SK-N-SH (cell line): ENCODE measurements at regions not wholly inside any gene's neighbourhood (a gene's known extent, or its start where the extent isn't known, plus 50 kb on each side); places are given as distances from the start of the nearest gene placed in this dataset.

Source experiments
- CTCF ChIA-PET: fragments of 300-600, 350-600 bp; formaldehyde crosslinking; extraction: SDS; loops from one replicate; lab custom pipeline; 2021; lab: Yijun Ruan, JAX
- POLR2A ChIA-PET: fragments of 350-600 bp; sonication (Branson Sonifier 250); formaldehyde crosslinking; extraction: SDS; loops from one replicate; lab custom pipeline; 2020; ENCODE audit warnings: antibody characterized with exemption, inconsistent platforms; lab: Yijun Ruan, JAX
- DNase-seq: peaks from one replicate; pipeline ENCODE4 v3.0.0; 2012
- H2AFZ ChIP-seq: fragments of 200-600 bp; sonication (generic); 2 replicates; pipeline ENCODE4 v1.8.1; 2016; ENCODE audit warnings: antibody characterized with exemption, mild to moderate bottlenecking, low read depth
- H3F3A ChIP-seq: fragments of 200-600 bp; sonication (generic); replicated peaks from 2 replicates; pipeline ENCODE3; 2016; ENCODE audit warnings: antibody characterized with exemption, mild to moderate bottlenecking; ENCODE audit not compliant: insufficient read depth
- H3K27ac ChIP-seq, 2 experiments: fragments of 200-500 bp in 1 of 2; fragments of 200-600 bp in 1 of 2; sonication (Bioruptor generic) in 1 of 2; sonication (generic), shearing (Covaris generic) in 1 of 2; 2 replicates each; pipeline versions ENCODE4 v1.5.1 to v1.6.1; 2014 to 2016; ENCODE audit warnings: low read depth in 2 of 2, inconsistent platforms in 1 of 2, low read length in 1 of 2, mild to moderate bottlenecking in 1 of 2, mixed read lengths in 1 of 2
- H3K27me3 ChIP-seq: fragments of 200-600 bp; sonication (generic), shearing (Covaris generic); 2 replicates; pipeline ENCODE4 v1.6.1; 2016; ENCODE audit warnings: mixed run types; ENCODE audit not compliant: insufficient read depth
- H3K36me3 ChIP-seq, 2 experiments: fragments of 200-500 bp in 1 of 2; fragments of 200-600 bp in 1 of 2; sonication (Bioruptor generic) in 1 of 2; sonication (generic) in 1 of 2; replicated peaks in 1 of 2; 2 replicates each; pipeline versions ENCODE3 to v1.5.1; 2014 to 2016; ENCODE audit warnings: low read length in 1 of 2, mild to moderate bottlenecking in 1 of 2; ENCODE audit not compliant: insufficient read depth in 2 of 2, control insufficient read depth in 1 of 2
- H3K4me1 ChIP-seq, 2 experiments: fragments of 200-500 bp in 1 of 2; fragments of 200-600 bp in 1 of 2; sonication (Bioruptor generic) in 1 of 2; sonication (generic), shearing (Covaris generic) in 1 of 2; 2 replicates each; pipeline versions ENCODE4 v1.5.1 to v1.6.1; 2014 to 2016; ENCODE audit warnings: low read depth in 1 of 2, low read length in 1 of 2, mixed run types in 1 of 2; ENCODE audit not compliant: insufficient read depth in 2 of 2, control insufficient read depth in 1 of 2
- H3K4me2 ChIP-seq: fragments of 200-600 bp; sonication (generic), shearing (Covaris generic); 2 replicates; pipeline ENCODE4 v1.6.1; 2017; ENCODE audit warnings: mixed run types
- H3K4me3 ChIP-seq, 2 experiments: fragments of 200-500 bp in 1 of 2; fragments of 200-600 bp in 1 of 2; sonication (Bioruptor generic) in 1 of 2; sonication (generic), shearing (Covaris generic) in 1 of 2; 2 replicates each; pipeline versions ENCODE4 v1.5.1 to v1.8.1; 2014 to 2016; ENCODE audit warnings: low read depth in 2 of 2, inconsistent platforms in 1 of 2, low read length in 1 of 2, mild to moderate bottlenecking in 1 of 2, mixed read lengths in 1 of 2, moderate library complexity in 1 of 2
- H3K79me2 ChIP-seq: fragments of 200-600 bp; sonication (generic); 2 replicates; pipeline ENCODE4 v1.8.1; 2017; ENCODE audit warnings: mild to moderate bottlenecking; ENCODE audit not compliant: insufficient read depth
- H3K9ac ChIP-seq: fragments of 200-600 bp; sonication (generic); 2 replicates; pipeline ENCODE4 v1.6.1; 2017; ENCODE audit warnings: mixed run types
- H3K9me2 ChIP-seq: fragments of 200-600 bp; sonication (generic); 2 replicates; pipeline ENCODE4 v1.6.1; 2017; ENCODE audit warnings: mixed run types
- H3K9me3 ChIP-seq: fragments of 200-600 bp; sonication (generic); 2 replicates; pipeline ENCODE4 v1.6.1; 2017; ENCODE audit warnings: mixed run types, mild to moderate bottlenecking, moderate library complexity
- H4K20me1 ChIP-seq: fragments of 200-600 bp; sonication (generic); 2 replicates; pipeline ENCODE4 v1.6.1; 2017; ENCODE audit warnings: mild to moderate bottlenecking, mixed run types; ENCODE audit not compliant: insufficient read depth
- CTCF ChIP-seq: fragments of 200-600 bp; sonication (generic); IDR thresholded peaks from 2 replicates; pipeline ENCODE4 v1.6.1; 2017; ENCODE audit warnings: antibody characterized with exemption, mild to moderate bottlenecking, moderate library complexity
- ELF1 ChIP-seq: IDR thresholded peaks from 2 replicates; pipeline ENCODE4 v1.4.0; 2012
- EP300 ChIP-seq, 2 experiments: IDR thresholded peaks; 2 replicates each; pipeline versions ENCODE4 v1.4.0 to v1.6.1; 2012; ENCODE audit warnings: borderline replicate concordance in 1 of 2, low read depth in 1 of 2, low read length in 1 of 2
- EZH2phosphoT487 ChIP-seq: fragments of 200-600 bp; sonication (generic); IDR thresholded peaks from 2 replicates; pipeline ENCODE4 v1.6.1; 2017; ENCODE audit warnings: low read depth, mixed run types, mild to moderate bottlenecking, antibody characterized with exemption, moderate library complexity, borderline replicate concordance
- FOSL2 ChIP-seq: IDR thresholded peaks from 2 replicates; pipeline ENCODE4 v1.4.0; 2012; ENCODE audit warnings: low read depth, mild to moderate bottlenecking, moderate library complexity, borderline replicate concordance
- FOXM1 ChIP-seq: IDR thresholded peaks from 2 replicates; pipeline ENCODE4 v1.4.0; 2012; ENCODE audit warnings: low read depth, mild to moderate bottlenecking
- GABPA ChIP-seq: IDR thresholded peaks from 2 replicates; pipeline ENCODE4 v1.4.0; 2012; ENCODE audit warnings: low read depth, mild to moderate bottlenecking
- GATA2 ChIP-seq: sonication (generic); formaldehyde crosslinking; IDR thresholded peaks from 2 replicates; pipeline ENCODE4 v1.5.0; 2020; ENCODE audit warnings: mild to moderate bottlenecking, missing genetic modification reagents
- JUND ChIP-seq: IDR thresholded peaks from 2 replicates; pipeline ENCODE4 v1.4.0; 2012
- MAX ChIP-seq: IDR thresholded peaks from 2 replicates; pipeline ENCODE4 v1.4.0; 2012; ENCODE audit warnings: low read depth
- MEF2A ChIP-seq: IDR thresholded peaks from 2 replicates; pipeline ENCODE4 v1.4.0; 2012; ENCODE audit warnings: low read depth, borderline replicate concordance
- NFIC ChIP-seq: IDR thresholded peaks from 2 replicates; pipeline ENCODE4 v1.4.0; 2012; ENCODE audit warnings: borderline replicate concordance
- NRF1 ChIP-seq: IDR thresholded peaks from 2 replicates; pipeline ENCODE4 v1.6.1; 2012; ENCODE audit warnings: low read depth, mild to moderate bottlenecking, low read length
- PBX3 ChIP-seq: IDR thresholded peaks from 2 replicates; pipeline ENCODE4; 2012
- RCOR1 ChIP-seq: fragments of 150-350 bp; IDR thresholded peaks from 2 replicates; pipeline ENCODE4 v1.6.1; 2017; ENCODE audit warnings: antibody characterized with exemption, low read length
- SIN3A ChIP-seq: IDR thresholded peaks from 2 replicates; pipeline ENCODE4 v1.6.1; 2012; ENCODE audit warnings: low read depth, mild to moderate bottlenecking, low read length, moderate library complexity, borderline replicate concordance
- TEAD4 ChIP-seq: IDR thresholded peaks from 2 replicates; pipeline ENCODE4 v1.4.0; 2012; ENCODE audit warnings: mild to moderate bottlenecking, borderline replicate concordance; ENCODE audit not compliant: insufficient read depth
- USF1 ChIP-seq: IDR thresholded peaks from 2 replicates; pipeline ENCODE4 v1.4.0; 2012; ENCODE audit warnings: low read depth, borderline replicate concordance
- WGBS: methylation state at CpG from one replicate; pipeline ENCODE4 v1.1.6; 2017; ENCODE audit warnings: low lambda C conversion rate; 5-methylcytosine and 5-hydroxymethylcytosine counted together
- TF ChIP-seq, protein P1 (sequence below): fragments of 150-350 bp; IDR thresholded peaks from 2 replicates; pipeline ENCODE4 v1.6.1; 2017; ENCODE audit warnings: antibody characterized with exemption, low read length, low read depth, borderline replicate concordance
- TF ChIP-seq, protein P2 (sequence below): IDR thresholded peaks from 2 replicates; pipeline ENCODE4 v1.6.1; 2012; ENCODE audit warnings: mild to moderate bottlenecking, low read depth, low read length, moderate library complexity

GRCh38 chr6:92893741-92894140 lies 525.6 kb downstream of the EPHA7 start:
- H3K4me1 ChIP-seq = no peaks in the 10 kb centered on the region
- TF ChIP-seq, protein P1, sequence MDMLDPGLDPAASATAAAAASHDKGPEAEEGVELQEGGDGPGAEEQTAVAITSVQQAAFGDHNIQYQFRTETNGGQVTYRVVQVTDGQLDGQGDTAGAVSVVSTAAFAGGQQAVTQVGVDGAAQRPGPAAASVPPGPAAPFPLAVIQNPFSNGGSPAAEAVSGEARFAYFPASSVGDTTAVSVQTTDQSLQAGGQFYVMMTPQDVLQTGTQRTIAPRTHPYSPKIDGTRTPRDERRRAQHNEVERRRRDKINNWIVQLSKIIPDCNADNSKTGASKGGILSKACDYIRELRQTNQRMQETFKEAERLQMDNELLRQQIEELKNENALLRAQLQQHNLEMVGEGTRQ = no peak
- TF ChIP-seq EZH2phosphoT487 (no peak), FOXM1 (no peak), ELF1 (no peak), RCOR1 (no peak), FOSL2 (no peak), MEF2A (no peak), CTCF (no peak), NFIC (no peak), EP300 (IDR thresholded peaks at IDR 0.05; ENCODE audit: borderline replicate concordance in 1 of 2, low read depth in 1 of 2, low read length in 1 of 2) (no peak), MAX (no peak), JUND (no peak), SIN3A (no peak), GABPA (no peak)
- H3K36me3 ChIP-seq = no peaks in the 10 kb centered on the region
- no peak overlapping the region for H2AFZ ChIP-seq
- ChIA-PET CTCF (no interaction called here), POLR2A (no interaction called here)
- no peaks in the 10 kb centered on the region for H3K27me3 ChIP-seq
- no peak overlapping the region for H3K27ac ChIP-seq
- H3K4me2 ChIP-seq = no peak overlapping the region
- no peaks in the 10 kb centered on the region for H4K20me1 ChIP-seq
- H3K9ac ChIP-seq = no peak overlapping the region
- WGBS = 7% methylated on average over 3 of the region's 3 CpGs
- H3K79me2 ChIP-seq = no peaks in the 10 kb centered on the region
- H3K9me3 ChIP-seq = no peaks in the 10 kb centered on the region
- no peak for DNase-seq
- no peak overlapping the region for H3K4me3 ChIP-seq
- H3K9me2 ChIP-seq = no peaks in the 10 kb centered on the region
- no peaks in the 10 kb centered on the region for H3F3A ChIP-seq

DNA sequence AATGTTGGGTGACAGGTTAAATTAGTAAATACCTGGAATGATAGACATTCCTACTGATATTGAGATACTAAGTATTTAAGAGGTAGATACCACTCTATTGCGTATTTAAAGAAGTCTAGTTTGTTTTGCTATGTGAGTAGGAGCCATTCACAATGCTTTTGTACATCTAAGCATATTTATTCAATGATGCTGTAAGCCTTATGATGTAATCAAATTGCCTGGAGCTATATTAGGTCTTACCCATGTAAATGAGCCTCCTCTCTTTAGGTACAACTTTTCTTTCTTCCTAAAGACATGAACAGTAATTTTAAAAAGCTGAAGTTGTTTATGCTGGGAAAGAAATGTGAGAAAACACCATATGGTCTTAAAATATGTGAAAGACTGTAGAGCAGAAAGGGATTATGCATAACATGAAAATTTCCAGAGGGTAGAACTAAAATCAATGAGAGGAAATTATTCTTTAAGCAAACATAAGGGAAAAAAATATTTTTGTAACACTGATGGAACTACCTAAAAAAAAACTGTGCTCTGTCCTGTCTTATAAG lies 526.7 kb downstream of the EPHA7 start:
- no peaks in the 10 kb centered on the region for H3K79me2 ChIP-seq
- no peaks in the 10 kb centered on the region for H3K9me3 ChIP-seq
- H3F3A ChIP-seq = no peaks in the 10 kb centered on the region
- no peak overlapping the region for H3K9ac ChIP-seq
- H3K9me2 ChIP-seq = no peaks in the 10 kb centered on the region
- ChIA-PET POLR2A (no interaction called here), CTCF (no interaction called here)
- H3K4me2 ChIP-seq = no peak overlapping the region
- no peak overlapping the region for H3K4me3 ChIP-seq
- WGBS = 22% methylated on average over 1 of the region's 1 CpG
- H3K27me3 ChIP-seq = no peaks in the 10 kb centered on the region
- no peaks in the 10 kb centered on the region for H3K4me1 ChIP-seq
- H3K27ac ChIP-seq = no peak overlapping the region
- no peak overlapping the region for H2AFZ ChIP-seq
- H3K36me3 ChIP-seq = no peaks in the 10 kb centered on the region
- H4K20me1 ChIP-seq = no peaks in the 10 kb centered on the region
- no peak for DNase-seq
- TF ChIP-seq GATA2 (no peak), GABPA (no peak), FOXM1 (no peak), TEAD4 (no peak), PBX3 (no peak), NFIC (no peak), NRF1 (no peak), USF1 (no peak)
- TF ChIP-seq, protein P2, sequence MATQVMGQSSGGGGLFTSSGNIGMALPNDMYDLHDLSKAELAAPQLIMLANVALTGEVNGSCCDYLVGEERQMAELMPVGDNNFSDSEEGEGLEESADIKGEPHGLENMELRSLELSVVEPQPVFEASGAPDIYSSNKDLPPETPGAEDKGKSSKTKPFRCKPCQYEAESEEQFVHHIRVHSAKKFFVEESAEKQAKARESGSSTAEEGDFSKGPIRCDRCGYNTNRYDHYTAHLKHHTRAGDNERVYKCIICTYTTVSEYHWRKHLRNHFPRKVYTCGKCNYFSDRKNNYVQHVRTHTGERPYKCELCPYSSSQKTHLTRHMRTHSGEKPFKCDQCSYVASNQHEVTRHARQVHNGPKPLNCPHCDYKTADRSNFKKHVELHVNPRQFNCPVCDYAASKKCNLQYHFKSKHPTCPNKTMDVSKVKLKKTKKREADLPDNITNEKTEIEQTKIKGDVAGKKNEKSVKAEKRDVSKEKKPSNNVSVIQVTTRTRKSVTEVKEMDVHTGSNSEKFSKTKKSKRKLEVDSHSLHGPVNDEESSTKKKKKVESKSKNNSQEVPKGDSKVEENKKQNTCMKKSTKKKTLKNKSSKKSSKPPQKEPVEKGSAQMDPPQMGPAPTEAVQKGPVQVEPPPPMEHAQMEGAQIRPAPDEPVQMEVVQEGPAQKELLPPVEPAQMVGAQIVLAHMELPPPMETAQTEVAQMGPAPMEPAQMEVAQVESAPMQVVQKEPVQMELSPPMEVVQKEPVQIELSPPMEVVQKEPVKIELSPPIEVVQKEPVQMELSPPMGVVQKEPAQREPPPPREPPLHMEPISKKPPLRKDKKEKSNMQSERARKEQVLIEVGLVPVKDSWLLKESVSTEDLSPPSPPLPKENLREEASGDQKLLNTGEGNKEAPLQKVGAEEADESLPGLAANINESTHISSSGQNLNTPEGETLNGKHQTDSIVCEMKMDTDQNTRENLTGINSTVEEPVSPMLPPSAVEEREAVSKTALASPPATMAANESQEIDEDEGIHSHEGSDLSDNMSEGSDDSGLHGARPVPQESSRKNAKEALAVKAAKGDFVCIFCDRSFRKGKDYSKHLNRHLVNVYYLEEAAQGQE = no peak
